HG02973 (cell line): ENCODE measurements at regions not wholly inside any gene's neighbourhood (a gene's known extent, or its start where the extent isn't known, plus 50 kb on each side); places are given as distances from the start of the nearest gene placed in this dataset.

ENCODE experiments used
- ATAC-seq: cut with Tn5 transposase; IDR thresholded peaks from one replicate; pipeline ENCODE4 v1.9.1; 2021; ENCODE audit warnings: moderate library complexity; ENCODE audit not compliant: unreplicated experiment

DNA sequence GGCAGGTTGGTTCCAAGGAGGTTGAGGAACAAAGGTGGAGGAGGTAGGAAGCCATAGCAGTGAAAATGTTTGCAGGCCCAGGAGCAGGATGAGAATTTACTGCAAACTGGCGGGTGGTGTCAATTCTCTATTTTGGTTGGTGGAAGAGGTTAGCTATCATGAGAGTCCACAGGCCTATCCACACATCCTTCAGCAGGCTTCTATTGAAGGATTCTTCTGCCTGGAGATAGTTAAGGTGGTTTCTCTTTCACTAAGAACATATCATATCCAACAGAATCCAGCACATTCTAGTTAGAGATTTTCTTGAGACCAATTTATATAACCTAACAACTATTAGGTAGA lies 68.9 kb upstream of the DYRK2 start:
- no peak for ATAC-seq

DNA sequence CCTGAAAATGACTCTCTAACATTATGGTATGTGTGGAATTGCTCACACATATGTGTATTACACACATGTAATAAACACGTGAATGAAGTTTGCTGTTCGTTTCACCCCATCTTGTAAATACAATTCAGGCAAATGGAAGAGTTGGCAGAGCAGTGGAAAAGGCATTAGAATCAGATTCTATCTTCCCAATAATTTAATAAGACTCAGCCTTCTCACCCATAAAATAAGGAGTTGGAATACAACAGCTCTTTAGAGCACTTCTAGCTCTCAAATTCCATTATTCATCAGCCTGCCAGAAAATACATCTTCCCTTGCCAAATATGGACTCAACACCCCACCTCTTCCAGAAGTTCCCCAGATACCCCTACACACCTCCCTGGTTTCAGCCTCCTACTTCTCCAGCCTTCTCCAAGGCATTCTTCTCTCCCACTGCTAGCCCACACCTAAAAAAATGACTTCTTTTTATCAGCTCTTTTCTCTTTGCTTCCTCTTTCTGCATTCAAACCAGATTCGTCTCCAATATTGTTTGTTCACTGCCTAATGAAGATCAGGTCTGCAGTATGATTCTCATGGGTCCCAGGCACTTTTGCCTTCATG lies 66.2 kb upstream of the DYRK2 start:
- no peak for ATAC-seq

DNA sequence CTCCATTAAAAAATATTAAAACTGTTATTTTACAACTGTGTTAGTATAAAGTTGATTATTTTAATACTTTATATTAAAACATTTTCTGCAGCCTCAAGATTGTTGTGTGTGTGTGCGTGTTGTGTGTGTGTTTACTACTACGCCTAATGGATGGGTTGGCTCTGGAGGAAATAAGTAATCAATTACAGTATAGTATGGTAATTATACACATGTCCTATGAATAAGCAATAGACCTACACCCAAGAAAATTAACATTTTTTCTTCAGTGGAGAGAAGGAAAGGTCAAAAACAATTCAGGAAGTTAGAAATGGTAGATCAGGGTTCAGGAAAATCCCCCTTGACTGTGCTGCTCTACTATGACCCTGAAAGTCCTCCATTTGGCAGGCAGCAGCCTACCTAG lies 65.7 kb upstream of the DYRK2 start:
- ATAC-seq, result no peak

DNA sequence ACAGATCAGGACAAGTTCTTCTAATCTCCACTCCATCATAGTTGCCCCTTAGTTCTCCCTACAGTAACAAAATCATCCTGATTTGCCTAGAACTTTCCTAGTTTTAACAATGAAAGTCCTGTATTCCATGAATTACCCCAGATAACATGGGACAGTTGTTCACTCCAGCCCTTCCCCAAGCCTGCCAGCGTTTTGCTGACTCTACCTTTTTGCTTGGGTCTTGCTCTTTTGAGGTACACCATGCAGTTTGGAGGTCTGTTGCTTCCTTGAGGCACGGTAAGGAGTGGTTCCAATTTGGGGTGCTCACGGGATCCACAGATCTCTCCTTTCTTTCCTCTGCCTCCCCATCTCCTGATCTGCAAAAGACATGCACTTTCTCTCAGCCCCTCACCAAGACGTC lies 61.6 kb upstream of the DYRK2 start:
- no peak for ATAC-seq

DNA sequence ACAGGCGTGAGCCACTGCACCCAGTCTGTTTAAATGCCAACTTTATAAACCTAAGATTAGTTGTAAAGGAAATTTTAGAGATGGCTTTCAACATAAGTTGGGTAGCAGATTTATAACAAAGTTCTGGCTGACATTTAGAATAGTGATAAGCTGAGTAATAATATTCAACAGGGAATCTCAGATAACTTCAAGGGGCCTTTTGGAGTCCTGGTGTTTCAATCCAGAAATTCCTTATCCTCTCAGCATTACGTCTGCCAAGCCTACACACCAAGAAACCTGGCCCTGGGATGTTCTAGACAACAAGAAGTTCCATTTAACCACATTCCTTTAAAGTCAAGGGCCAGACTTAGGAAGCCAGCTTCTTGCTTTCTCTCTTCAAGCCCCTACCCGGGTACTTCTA lies 59.5 kb upstream of the DYRK2 start:
- ATAC-seq, result no peak

DNA sequence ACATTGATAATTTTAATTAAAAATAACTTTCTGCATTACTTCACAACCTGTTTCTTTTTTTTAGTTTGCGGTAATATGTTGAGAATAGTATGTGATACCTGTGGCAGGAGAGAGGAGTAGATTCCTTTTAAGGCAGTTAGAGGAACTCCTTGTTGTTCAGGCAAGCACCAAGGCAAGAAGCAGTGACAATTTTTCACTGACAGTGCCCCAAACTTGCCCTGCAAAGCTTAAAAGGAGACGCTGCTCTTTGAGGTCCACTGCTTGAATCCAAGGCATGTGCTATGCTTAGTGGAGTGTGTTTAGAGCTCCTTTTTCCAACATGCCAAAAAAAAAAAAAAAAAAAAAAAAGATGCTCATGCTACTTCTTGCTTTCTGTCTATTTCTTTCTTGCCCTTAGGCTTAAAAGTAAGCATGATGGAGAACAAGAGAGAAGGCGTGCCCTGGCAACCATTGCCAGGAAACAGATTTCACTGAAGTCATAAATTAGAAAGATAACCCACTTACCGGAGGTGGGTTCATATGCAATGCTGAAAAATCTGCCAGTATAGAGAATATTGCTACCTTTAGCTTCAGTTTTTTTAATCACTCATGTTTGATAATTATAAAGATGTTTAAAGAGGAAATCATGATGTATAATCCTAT lies 58.3 kb upstream of the DYRK2 start:
- no peak for ATAC-seq

DNA sequence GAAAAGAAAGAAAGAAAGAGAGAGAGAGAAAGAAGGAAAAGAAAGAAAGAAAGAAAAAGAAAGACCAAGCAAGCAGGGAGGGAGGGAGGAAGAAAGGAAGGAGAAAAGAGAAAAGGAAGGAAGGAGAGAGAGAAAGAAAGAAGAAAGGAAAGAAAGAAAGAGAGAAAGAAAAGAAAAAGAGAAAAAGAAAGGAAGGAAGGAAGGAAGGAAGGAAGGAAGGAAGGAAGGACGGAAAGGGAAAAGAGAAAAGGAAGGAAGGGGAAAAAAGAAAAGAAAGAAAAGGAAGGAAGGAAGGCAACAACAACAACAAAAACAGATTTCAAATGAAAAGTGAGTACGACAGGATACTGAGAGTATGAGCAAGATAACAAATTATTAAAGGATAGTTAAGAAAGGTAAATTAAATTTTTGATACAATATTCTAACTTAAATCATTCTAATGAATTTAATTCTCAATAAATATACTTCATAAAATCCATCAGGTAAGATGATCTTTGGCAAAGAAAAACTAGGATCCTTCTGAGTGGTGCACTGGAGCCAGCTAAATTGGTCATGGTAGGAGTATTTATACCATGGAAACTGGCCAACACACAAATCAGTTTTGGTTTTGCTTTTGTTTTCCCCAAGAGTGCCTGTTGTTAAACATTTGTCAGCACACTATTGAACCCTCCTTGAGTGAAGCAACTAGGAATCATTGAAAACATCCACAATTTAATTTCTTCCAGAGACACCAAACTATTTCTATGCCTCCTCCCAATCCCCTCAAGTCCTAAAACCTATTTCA lies 56.1 kb upstream of the DYRK2 start:
- ATAC-seq, result peak; percentile 90

DNA sequence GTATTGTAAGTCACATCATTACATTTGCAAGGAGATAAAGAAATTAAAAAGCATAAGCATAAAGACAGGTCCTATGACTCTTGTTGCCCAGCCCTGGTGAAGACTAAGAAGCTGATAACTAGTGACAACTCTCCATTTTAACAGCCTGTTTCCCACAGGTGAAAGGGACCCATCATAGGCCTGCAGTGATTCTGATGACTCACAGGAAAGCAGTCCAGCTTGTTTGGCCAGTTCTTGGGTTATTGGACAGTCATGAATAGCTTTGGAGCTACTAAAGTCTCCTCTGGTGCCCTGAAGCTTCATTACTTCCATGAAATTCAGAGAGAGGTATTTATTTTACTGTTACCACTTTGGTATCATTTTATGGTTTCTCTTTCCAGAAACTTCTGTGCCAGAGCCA lies 55.5 kb upstream of the DYRK2 start:
- no peak for ATAC-seq

DNA sequence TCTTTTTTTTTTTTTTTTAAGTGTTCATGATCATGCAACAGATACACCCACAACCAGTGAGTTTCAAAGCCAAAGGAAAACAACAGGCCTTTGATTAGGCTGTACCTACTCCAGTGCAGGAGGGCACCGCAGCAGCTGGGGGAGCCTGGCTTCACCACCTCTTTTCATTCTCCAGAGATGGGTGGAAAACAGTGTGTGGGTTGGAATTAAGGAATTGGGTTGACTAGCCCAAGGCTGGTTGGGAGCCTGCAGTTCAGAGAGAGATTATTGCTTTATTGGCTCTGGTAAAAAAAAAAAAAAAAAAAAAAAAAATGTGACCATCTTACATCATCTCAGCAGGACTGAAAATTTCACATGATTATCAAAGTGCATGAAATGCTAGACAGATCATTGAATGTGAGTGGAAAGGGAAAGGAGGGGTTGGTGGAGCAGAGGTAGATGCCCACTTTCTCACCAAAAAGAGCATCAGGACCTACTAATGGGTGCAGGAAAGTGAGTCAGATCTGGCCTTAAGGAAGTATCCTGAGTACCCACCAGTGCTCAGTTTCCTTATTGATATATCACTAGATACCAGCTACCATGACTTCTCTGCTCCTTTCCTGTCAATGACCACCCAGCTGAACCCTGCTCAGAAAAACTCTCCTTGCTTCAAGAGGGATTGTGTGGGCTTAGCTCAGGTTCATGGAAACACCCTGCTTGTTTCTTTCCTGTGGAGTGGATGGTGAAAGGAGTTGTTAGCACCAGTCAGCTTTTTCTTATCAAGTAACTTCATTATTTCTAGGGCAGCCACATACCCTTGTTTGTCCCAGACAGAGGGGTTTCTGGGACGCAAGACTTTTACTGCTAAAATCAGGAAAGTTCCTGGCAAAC lies 54.8 kb upstream of the DYRK2 start:
- ATAC-seq, result no peak

DNA sequence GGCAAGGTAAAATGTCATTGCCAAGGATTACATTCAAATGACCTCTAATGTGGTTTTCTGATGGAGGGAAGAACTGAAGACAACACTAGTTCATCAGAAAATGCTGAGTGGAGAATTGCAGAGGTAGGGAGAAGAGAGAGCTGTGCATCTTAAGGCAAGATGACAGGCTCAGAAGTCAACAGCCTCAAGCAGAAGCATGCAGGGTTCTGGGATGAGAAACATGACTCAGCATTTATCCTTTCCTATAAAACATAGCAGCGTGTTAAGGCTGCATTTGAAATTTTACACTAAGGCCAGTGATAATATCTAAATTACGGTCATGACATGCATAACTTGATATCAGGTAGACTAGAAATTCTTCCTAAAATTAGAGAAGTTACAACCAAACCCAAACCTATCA lies 53.7 kb upstream of the DYRK2 start:
- no peak for ATAC-seq

DNA sequence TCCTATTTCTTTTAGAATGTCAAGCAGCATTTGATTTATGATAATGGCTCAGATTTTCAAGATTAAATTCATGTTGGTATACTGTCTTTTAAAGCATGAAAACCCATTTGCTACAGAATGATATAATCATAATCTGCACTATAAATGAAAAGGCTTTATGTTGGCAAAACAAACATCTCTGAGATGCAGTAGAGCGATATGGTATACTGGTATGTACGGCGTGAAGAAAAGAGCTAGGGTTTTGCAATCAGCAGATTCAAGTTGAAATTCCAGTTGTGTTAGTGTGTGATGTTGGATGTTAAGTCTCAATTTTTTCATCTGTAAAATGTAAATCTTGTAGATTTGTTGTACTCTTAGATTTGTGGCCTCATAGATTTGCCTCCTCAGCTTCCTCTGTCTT lies 53.2 kb upstream of the DYRK2 start:
- ATAC-seq, result no peak

DNA sequence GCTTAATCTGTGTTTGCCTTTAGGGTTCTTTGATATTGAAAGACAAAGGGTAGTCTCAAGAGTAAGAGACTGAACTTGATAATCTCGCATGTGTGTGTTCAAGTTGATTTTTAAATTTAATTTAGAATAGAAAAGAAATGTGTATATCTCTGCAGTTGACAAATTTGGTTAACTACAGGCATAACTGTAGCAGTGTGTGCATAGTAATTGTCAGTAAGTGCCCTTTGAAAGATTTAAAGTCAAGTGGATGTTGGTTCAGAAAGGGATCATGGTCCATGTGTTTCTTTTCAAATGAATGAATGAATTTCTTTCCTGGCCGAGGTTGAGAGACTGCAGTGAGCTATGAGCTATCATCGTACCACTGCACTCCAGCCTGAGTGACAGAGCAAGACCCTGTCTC lies 49.9 kb upstream of the DYRK2 start:
- no peak for ATAC-seq
